ENCODE measurements at regions not wholly inside any gene's neighbourhood (a gene's known extent, or its start where the extent isn't known, plus 50 kb on each side); places are given as distances from the start of the nearest gene placed in this dataset.

- Histone ChIP-seq H2BK15ac (ENCODE audit: low read length) (no peak overlapping the region), H3K4me1 (ENCODE audit: control insufficient read depth in 2 of 2, insufficient read depth in 1 of 2, low read depth in 1 of 2, low read length in 2 of 2) (peaks cover 0 to 2% of the 10 kb centered on the region in 2 donors), H3K27ac (replicated peaks; ENCODE audit: low read length) (no peak overlapping the region), H4K8ac (ENCODE audit: low read depth, low read length) (no peak overlapping the region), H2AFZ (ENCODE audit: low read length) (no peak overlapping the region), H3K18ac (ENCODE audit: low read length) (no peak overlapping the region), H3K23ac (ENCODE audit: low read depth, low read length, poor library complexity) (no peak overlapping the region), H3K27me3 (ENCODE audit: control insufficient read depth in 3 of 3, insufficient read depth in 3 of 3, low read depth in 1 of 3, low read length in 3 of 3) (no peaks in the 10 kb centered on the region), H3K4ac (ENCODE audit: low read length) (no peak overlapping the region), H2BK120ac (ENCODE audit: low read depth, low read length) (no peak overlapping the region), H3K14ac (ENCODE audit: low read length) (no peak overlapping the region), H2BK12ac (ENCODE audit: low read length) (no peak overlapping the region), H2BK5ac (ENCODE audit: low read length) (no peak overlapping the region), H2AK5ac (ENCODE audit: low read depth, low read length) (no peak overlapping the region), H3K9me3 (replicated peaks in 1 of 2; ENCODE audit: control insufficient read depth in 2 of 2, insufficient read depth in 1 of 2, low read depth in 1 of 2, low read length in 2 of 2) (no peaks in the 10 kb centered on the region), H3K36me3 (replicated peaks in 1 of 2; ENCODE audit: control insufficient read depth in 2 of 2, insufficient read depth in 2 of 2, low read length in 2 of 2) (no peaks in the 10 kb centered on the region), H3K4me3 (ENCODE audit: low read length in 2 of 2) (no peak overlapping the region), H3K79me1 (ENCODE audit: low read depth, low read length) (no peaks in the 10 kb centered on the region), H3K4me2 (ENCODE audit: insufficient read depth, low read length, poor library complexity, severe bottlenecking) (no peak overlapping the region), H4K91ac (ENCODE audit: low read depth, low read length, poor library complexity) (no peak overlapping the region), H3K9ac (ENCODE audit: low read depth, low read length, poor library complexity) (no peak overlapping the region)
- DNase-seq (ENCODE audit: low spot score) = no peak
- no CpG with 5 or more reads among the region's 5 CpGs for WGBS, 2 donors (ENCODE audit: extremely low coverage in 2 of 2, insufficient read length in 2 of 2, insufficient replicate concordance in 1 of 2)
These were observed 172.7 kb downstream of the PTPN11 start for GRCh38 chr12:112591488-112591887.

DNA sequence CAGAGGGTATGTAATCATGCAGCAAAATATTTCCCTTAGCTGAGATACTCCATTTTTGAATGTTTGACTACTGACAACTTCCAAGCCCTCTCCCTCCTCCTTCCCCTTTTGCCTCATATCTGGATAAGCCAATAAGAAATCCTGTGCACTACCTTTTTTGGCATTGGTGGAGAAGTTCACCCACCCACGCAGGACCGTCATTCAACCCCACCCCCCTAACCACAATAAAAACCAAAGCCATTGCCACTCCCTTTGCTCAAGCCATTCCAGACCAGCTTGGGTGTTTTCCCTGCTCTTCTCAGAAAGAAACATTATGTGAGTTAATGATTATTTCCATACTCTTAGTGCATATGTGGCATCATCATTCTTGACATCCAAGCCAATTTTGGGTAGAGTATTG lies 176.7 kb downstream of the PTPN11 start:
- Histone ChIP-seq H3K18ac (ENCODE audit: low read length) (no peak overlapping the region), H4K91ac (ENCODE audit: low read depth, low read length, poor library complexity) (no peak overlapping the region), H3K4me1 (ENCODE audit: control insufficient read depth in 2 of 2, insufficient read depth in 1 of 2, low read depth in 1 of 2, low read length in 2 of 2) (no peaks in the 10 kb centered on the region), H2AK5ac (ENCODE audit: low read depth, low read length) (no peak overlapping the region), H2AFZ (ENCODE audit: low read length) (no peak overlapping the region), H3K27me3 (ENCODE audit: control insufficient read depth in 3 of 3, insufficient read depth in 3 of 3, low read depth in 1 of 3, low read length in 3 of 3) (no peaks in the 10 kb centered on the region), H3K4me2 (ENCODE audit: insufficient read depth, low read length, poor library complexity, severe bottlenecking) (no peak overlapping the region), H3K36me3 (replicated peaks in 1 of 2; ENCODE audit: control insufficient read depth in 2 of 2, insufficient read depth in 2 of 2, low read length in 2 of 2) (no peaks in the 10 kb centered on the region), H3K4me3 (ENCODE audit: low read length in 2 of 2) (no peak overlapping the region), H2BK15ac (ENCODE audit: low read length) (no peak overlapping the region), H3K4ac (ENCODE audit: low read length) (no peak overlapping the region), H2BK12ac (ENCODE audit: low read length) (no peak overlapping the region), H4K8ac (ENCODE audit: low read depth, low read length) (no peak overlapping the region), H3K9ac (ENCODE audit: low read depth, low read length, poor library complexity) (no peak overlapping the region), H3K79me1 (ENCODE audit: low read depth, low read length) (no peaks in the 10 kb centered on the region), H3K14ac (ENCODE audit: low read length) (no peak overlapping the region), H3K9me3 (replicated peaks in 1 of 2; ENCODE audit: control insufficient read depth in 2 of 2, insufficient read depth in 1 of 2, low read depth in 1 of 2, low read length in 2 of 2) (no peaks in the 10 kb centered on the region), H3K23ac (ENCODE audit: low read depth, low read length, poor library complexity) (no peak overlapping the region), H2BK120ac (ENCODE audit: low read depth, low read length) (no peak overlapping the region), H3K27ac (replicated peaks; ENCODE audit: low read length) (no peak overlapping the region), H2BK5ac (ENCODE audit: low read length) (no peak overlapping the region)
- DNase-seq (ENCODE audit: low spot score) = no peak
- WGBS, 2 donors (ENCODE audit: extremely low coverage in 2 of 2, insufficient read length in 2 of 2, insufficient replicate concordance in 1 of 2) = no CpG with 5 or more reads among the region's 2 CpGs

GRCh38 chr12:112597986-112598385 lies 179.2 kb downstream of the PTPN11 start:
- no peak overlapping the region for H4K8ac ChIP-seq (ENCODE audit: low read depth, low read length)
- H3K9me3 ChIP-seq (replicated peaks in 1 of 2; ENCODE audit: control insufficient read depth in 2 of 2, insufficient read depth in 1 of 2, low read depth in 1 of 2, low read length in 2 of 2) = no peaks in the 10 kb centered on the region
- H3K4ac ChIP-seq (ENCODE audit: low read length) = no peak overlapping the region
- no CpG with 5 or more reads among the region's 4 CpGs for WGBS, 2 donors (ENCODE audit: extremely low coverage in 2 of 2, insufficient read length in 2 of 2, insufficient replicate concordance in 1 of 2)
- no peak for DNase-seq (ENCODE audit: low spot score)
- H3K18ac ChIP-seq (ENCODE audit: low read length) = no peak overlapping the region
- no peak overlapping the region for H3K23ac ChIP-seq (ENCODE audit: low read depth, low read length, poor library complexity)
- peaks cover 0 to 4% (median 0%) of the 10 kb centered on the region in 3 experiments for H3K27me3 ChIP-seq (ENCODE audit: control insufficient read depth in 3 of 3, insufficient read depth in 3 of 3, low read depth in 1 of 3, low read length in 3 of 3)
- no peak overlapping the region for H2BK5ac ChIP-seq (ENCODE audit: low read length)
- no peak overlapping the region for H3K9ac ChIP-seq (ENCODE audit: low read depth, low read length, poor library complexity)
- H2BK12ac ChIP-seq (ENCODE audit: low read length) = no peak overlapping the region
- no peak overlapping the region for H2BK15ac ChIP-seq (ENCODE audit: low read length)
- H3K4me3 ChIP-seq (ENCODE audit: low read length in 2 of 2) = no peak overlapping the region
- H3K27ac ChIP-seq (replicated peaks; ENCODE audit: low read length) = no peak overlapping the region
- no peak overlapping the region for H2AK5ac ChIP-seq (ENCODE audit: low read depth, low read length)
- no peak overlapping the region for H3K4me2 ChIP-seq (ENCODE audit: insufficient read depth, low read length, poor library complexity, severe bottlenecking)
- H4K91ac ChIP-seq (ENCODE audit: low read depth, low read length, poor library complexity) = no peak overlapping the region
- no peak overlapping the region for H2BK120ac ChIP-seq (ENCODE audit: low read depth, low read length)
- peaks cover 2 to 7% of the 10 kb centered on the region in 2 donors for H3K4me1 ChIP-seq (ENCODE audit: control insufficient read depth in 2 of 2, insufficient read depth in 1 of 2, low read depth in 1 of 2, low read length in 2 of 2)
- H3K36me3 ChIP-seq (replicated peaks in 1 of 2; ENCODE audit: control insufficient read depth in 2 of 2, insufficient read depth in 2 of 2, low read length in 2 of 2) = no peaks in the 10 kb centered on the region
- H2AFZ ChIP-seq (ENCODE audit: low read length) = no peak overlapping the region
- H3K79me1 ChIP-seq (ENCODE audit: low read depth, low read length) = no peaks in the 10 kb centered on the region
- no peak overlapping the region for H3K14ac ChIP-seq (ENCODE audit: low read length)

- Histone ChIP-seq H3K36me3 (replicated peaks in 1 of 2; ENCODE audit: control insufficient read depth in 2 of 2, insufficient read depth in 2 of 2, low read length in 2 of 2) (no peaks in the 10 kb centered on the region), H3K4me2 (ENCODE audit: insufficient read depth, low read length, poor library complexity, severe bottlenecking) (no peak overlapping the region), H2BK120ac (ENCODE audit: low read depth, low read length) (no peak overlapping the region), H3K27ac (replicated peaks; ENCODE audit: low read length) (no peak overlapping the region), H2BK15ac (ENCODE audit: low read length) (no peak overlapping the region), H2AK5ac (ENCODE audit: low read depth, low read length) (no peak overlapping the region), H2AFZ (ENCODE audit: low read length) (no peak overlapping the region), H3K27me3 (ENCODE audit: control insufficient read depth in 3 of 3, insufficient read depth in 3 of 3, low read depth in 1 of 3, low read length in 3 of 3) (peaks cover 0 to 4% (median 0%) of the 10 kb centered on the region in 3 experiments), H4K91ac (ENCODE audit: low read depth, low read length, poor library complexity) (no peak overlapping the region), H3K79me1 (ENCODE audit: low read depth, low read length) (no peaks in the 10 kb centered on the region), H4K8ac (ENCODE audit: low read depth, low read length) (no peak overlapping the region), H3K4me3 (ENCODE audit: low read length in 2 of 2) (no peak overlapping the region), H3K4me1 (ENCODE audit: control insufficient read depth in 2 of 2, insufficient read depth in 1 of 2, low read depth in 1 of 2, low read length in 2 of 2) (peaks cover 2 to 8% of the 10 kb centered on the region in 2 donors), H3K4ac (ENCODE audit: low read length) (no peak overlapping the region), H3K23ac (ENCODE audit: low read depth, low read length, poor library complexity) (no peak overlapping the region), H3K9me3 (replicated peaks in 1 of 2; ENCODE audit: control insufficient read depth in 2 of 2, insufficient read depth in 1 of 2, low read depth in 1 of 2, low read length in 2 of 2) (no peaks in the 10 kb centered on the region), H3K9ac (ENCODE audit: low read depth, low read length, poor library complexity) (no peak overlapping the region), H2BK5ac (ENCODE audit: low read length) (no peak overlapping the region), H3K14ac (ENCODE audit: low read length) (no peak overlapping the region), H3K18ac (ENCODE audit: low read length) (no peak overlapping the region), H2BK12ac (ENCODE audit: low read length) (no peak overlapping the region)
- no peak for DNase-seq (ENCODE audit: low spot score)
- WGBS, 2 donors (ENCODE audit: extremely low coverage in 2 of 2, insufficient read length in 2 of 2, insufficient replicate concordance in 1 of 2) = no CpG with 5 or more reads among the region's 1 CpG
These were observed 179.9 kb downstream of the PTPN11 start for GRCh38 chr12:112598626-112599025.

Measured in neuronal stem cell (in vitro differentiated cells).